ENCODE measurements at regions not wholly inside any gene's neighbourhood (a gene's known extent, or its start where the extent isn't known, plus 50 kb on each side); places are given as distances from the start of the nearest gene placed in this dataset.

GRCh38 chr2:67043781-67044478 lies 353.2 kb upstream of the ETAA1 start:
- no peak for DNase-seq (ENCODE audit: unreplicated experiment)
- ChIA-PET POLR2A (interaction anchor here (0.7 to 1.4 kb wide), 3 partner anchors 12 to 274 kb away, joined by 3 to 4 read pairs (median 3); no protein-coding TSS in a partner anchor), CTCF (interaction anchor here (0.6 kb wide), 1 partner anchor 382 kb away, joined by 3 read pairs; no protein-coding TSS in a partner anchor)
- Mint-ChIP-seq H3K27ac (ENCODE audit: low read depth, unreplicated experiment) (no peak overlapping the region), H3K4me1 (ENCODE audit: insufficient read depth, unreplicated experiment) (peaks cover 29% of the 10 kb centered on the region), H3K4me3 (ENCODE audit: unreplicated experiment) (no peak overlapping the region), H3K9me3 (ENCODE audit: unreplicated experiment) (peaks cover 2% of the 10 kb centered on the region), H3K36me3 (ENCODE audit: insufficient read depth, unreplicated experiment) (no peaks in the 10 kb centered on the region), H3K27me3 (ENCODE audit: insufficient read depth, unreplicated experiment) (no peaks in the 10 kb centered on the region)
- no peak for TF ChIP-seq CTCF (IDR thresholded peaks at IDR 0.05; ENCODE audit: unreplicated experiment)
- intact Hi-C loops (cut with micrococcal nuclease), result no loop called here
- BruUV-seq (replicated peaks), result no TSS peak

GRCh38 chr2:67046591-67046990 lies 350.5 kb upstream of the ETAA1 start:
- Mint-ChIP-seq H3K27ac (ENCODE audit: low read depth, unreplicated experiment) (peak overlapping the region; percentile 43), H3K4me1 (ENCODE audit: insufficient read depth, unreplicated experiment) (peaks cover 20% of the 10 kb centered on the region), H3K36me3 (ENCODE audit: insufficient read depth, unreplicated experiment) (no peaks in the 10 kb centered on the region), H3K27me3 (ENCODE audit: insufficient read depth, unreplicated experiment) (no peaks in the 10 kb centered on the region), H3K9me3 (ENCODE audit: unreplicated experiment) (peaks cover 7% of the 10 kb centered on the region), H3K4me3 (ENCODE audit: unreplicated experiment) (no peak overlapping the region)
- intact Hi-C loops (cut with micrococcal nuclease), result no loop called here
- BruUV-seq (replicated peaks), result no TSS peak
- TF ChIP-seq CTCF (IDR thresholded peaks at IDR 0.05; ENCODE audit: unreplicated experiment), result no peak
- CTCF ChIA-PET, result interaction anchor here (1.1 kb wide), 1 partner anchor 10 kb away, joined by 5 read pairs; no protein-coding TSS in a partner anchor
- DNase-seq (ENCODE audit: unreplicated experiment), result no peak
- POLR2A ChIA-PET, result no interaction called here

- Mint-ChIP-seq H3K27me3 (ENCODE audit: insufficient read depth, unreplicated experiment) (no peaks in the 10 kb centered on the region), H3K9me3 (ENCODE audit: unreplicated experiment) (peaks cover 7% of the 10 kb centered on the region), H3K36me3 (ENCODE audit: insufficient read depth, unreplicated experiment) (no peaks in the 10 kb centered on the region), H3K27ac (ENCODE audit: low read depth, unreplicated experiment) (no peak overlapping the region), H3K4me1 (ENCODE audit: insufficient read depth, unreplicated experiment) (peaks cover 23% of the 10 kb centered on the region), H3K4me3 (ENCODE audit: unreplicated experiment) (no peak overlapping the region)
- CTCF ChIA-PET, result no interaction called here
- DNase-seq (ENCODE audit: unreplicated experiment), result no peak
- no peak for TF ChIP-seq CTCF (IDR thresholded peaks at IDR 0.05; ENCODE audit: unreplicated experiment)
- BruUV-seq (replicated peaks), result no TSS peak
- POLR2A ChIA-PET, result no interaction called here
- intact Hi-C loops (cut with micrococcal nuclease), result no loop called here
These were observed 348.8 kb upstream of the ETAA1 start for GRCh38 chr2:67048314-67048713.

GRCh38 chr2:67050622-67051021 lies 346.5 kb upstream of the ETAA1 start:
- Mint-ChIP-seq H3K4me3 (ENCODE audit: unreplicated experiment) (no peak overlapping the region), H3K9me3 (ENCODE audit: unreplicated experiment) (peaks cover 7% of the 10 kb centered on the region), H3K27ac (ENCODE audit: low read depth, unreplicated experiment) (no peak overlapping the region), H3K36me3 (ENCODE audit: insufficient read depth, unreplicated experiment) (no peaks in the 10 kb centered on the region), H3K27me3 (ENCODE audit: insufficient read depth, unreplicated experiment) (no peaks in the 10 kb centered on the region), H3K4me1 (ENCODE audit: insufficient read depth, unreplicated experiment) (peaks cover 32% of the 10 kb centered on the region)
- TF ChIP-seq CTCF (IDR thresholded peaks at IDR 0.05; ENCODE audit: unreplicated experiment), result no peak
- POLR2A ChIA-PET, result interaction anchor here (1.5 kb wide), 1 partner anchor 10 kb away, joined by 4 read pairs; no protein-coding TSS in a partner anchor
- BruUV-seq (replicated peaks), result no TSS peak
- CTCF ChIA-PET, result no interaction called here
- no peak for DNase-seq (ENCODE audit: unreplicated experiment)
- intact Hi-C loops (cut with micrococcal nuclease), result no loop called here

Measured in MCF 10A (cell line).